Raji (cell line): ENCODE measurements at regions not wholly inside any gene's neighbourhood (a gene's known extent, or its start where the extent isn't known, plus 50 kb on each side); places are given as distances from the start of the nearest gene placed in this dataset.

Source experiments
- POLR2A ChIP-seq: IDR thresholded peaks from 2 replicates; pipeline ENCODE4 v1.6.1; 2011; ENCODE audit warnings: low read depth, low read length, control low read depth; ENCODE audit not compliant: insufficient read depth

DNA sequence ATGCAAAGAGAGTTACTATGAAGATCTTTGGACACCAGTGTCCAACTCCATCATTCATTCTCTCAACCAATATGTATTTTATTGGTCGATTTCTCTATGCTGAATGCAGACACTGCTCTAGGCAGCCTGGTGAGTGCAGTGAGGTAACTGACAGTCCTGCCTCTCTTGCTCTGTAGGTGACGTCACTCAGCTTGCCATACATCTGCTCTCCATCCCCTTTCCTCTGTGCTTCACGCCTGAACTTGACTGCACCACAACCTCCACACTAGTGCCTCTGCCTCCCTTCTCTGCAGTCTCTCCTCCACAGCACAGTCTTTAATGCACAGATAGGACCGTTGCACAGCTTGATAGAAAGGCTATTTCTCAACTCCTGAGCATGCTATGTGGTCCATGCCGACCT is 344.9 kb upstream of the NOCT start:
- no peak for TF ChIP-seq POLR2A

DNA sequence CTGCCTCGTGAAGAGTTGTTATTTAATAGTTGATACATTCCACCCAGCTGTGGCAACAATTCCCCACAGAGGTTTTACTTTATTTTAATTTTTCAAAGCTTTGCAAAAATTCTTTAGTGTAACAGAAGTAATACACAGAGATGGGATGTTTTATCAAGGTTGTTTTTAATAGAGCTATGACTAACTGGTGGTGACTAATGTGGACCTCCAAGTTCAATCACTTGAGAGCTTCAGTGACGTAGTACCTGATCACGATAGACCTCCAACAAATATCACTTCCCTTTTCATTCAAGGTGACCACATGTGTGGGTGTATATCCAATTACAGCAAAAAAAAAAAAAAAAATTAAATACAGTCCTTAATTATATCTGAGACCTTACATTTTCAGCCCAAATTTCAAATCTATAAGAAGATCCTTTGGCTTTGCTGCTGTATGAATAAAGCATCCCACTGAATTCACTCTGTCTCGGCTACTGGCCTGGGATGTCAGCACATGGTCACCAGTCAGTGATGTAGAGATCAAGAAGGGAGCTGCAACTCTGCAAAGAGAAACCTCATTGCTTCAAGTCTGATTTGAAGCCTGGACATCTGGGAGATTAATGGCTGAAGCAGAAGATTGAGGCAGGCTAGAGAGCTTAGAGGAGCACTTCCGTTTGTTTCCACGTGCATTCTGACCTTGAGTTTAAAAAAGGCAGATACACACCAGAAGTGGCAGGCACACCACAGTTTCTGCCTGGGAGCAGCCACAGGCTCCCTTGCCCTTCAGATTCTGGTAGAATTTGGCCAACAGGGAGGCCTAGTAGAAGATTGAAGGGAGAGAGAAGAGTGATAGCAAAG is 345.9 kb upstream of the NOCT start:
- no peak for TF ChIP-seq POLR2A

DNA sequence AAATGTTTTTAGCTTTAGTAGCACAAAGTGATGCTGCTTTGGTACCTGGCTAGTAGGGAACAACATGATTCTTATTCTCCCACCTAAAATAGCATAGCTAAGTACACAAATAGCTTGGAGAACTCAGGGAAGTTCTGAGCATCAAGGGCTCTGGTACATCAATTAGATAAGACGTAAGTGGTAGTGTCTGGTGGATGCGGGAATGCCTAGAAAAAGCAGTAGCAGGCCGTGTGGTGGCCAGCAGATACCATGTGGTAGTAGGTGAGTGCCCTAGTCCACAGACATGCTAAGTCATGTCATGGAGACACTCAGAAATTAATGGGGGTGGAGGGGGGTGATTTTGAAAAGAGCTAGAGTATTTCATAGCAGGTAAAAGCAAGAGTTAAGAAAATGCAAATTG is 347.3 kb upstream of the NOCT start:
- no peak for TF ChIP-seq POLR2A

DNA sequence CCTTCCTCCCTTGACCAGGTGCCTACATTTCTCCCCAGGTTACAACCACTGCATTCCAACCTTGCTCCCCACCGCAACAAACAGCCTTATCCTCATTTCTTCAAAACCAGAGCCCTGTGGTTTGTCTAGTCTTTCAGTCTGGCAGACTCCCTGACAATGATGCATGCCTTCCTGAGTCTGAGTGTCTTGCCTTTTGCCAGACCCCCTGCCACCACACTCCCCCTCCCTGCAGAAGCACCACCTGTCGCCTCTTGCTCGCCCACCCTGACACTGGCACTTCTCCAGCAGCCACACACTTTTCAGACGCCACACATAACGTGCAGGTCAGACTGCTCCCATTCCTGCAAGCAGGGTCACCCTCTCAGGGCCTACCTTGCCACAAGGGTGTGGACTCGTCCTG is 349.2 kb upstream of the NOCT start:
- no peak for TF ChIP-seq POLR2A

- TF ChIP-seq POLR2A, result no peak
Measured at GRCh38 chr4:138665851-138666250, 349.7 kb upstream of the NOCT start.

DNA sequence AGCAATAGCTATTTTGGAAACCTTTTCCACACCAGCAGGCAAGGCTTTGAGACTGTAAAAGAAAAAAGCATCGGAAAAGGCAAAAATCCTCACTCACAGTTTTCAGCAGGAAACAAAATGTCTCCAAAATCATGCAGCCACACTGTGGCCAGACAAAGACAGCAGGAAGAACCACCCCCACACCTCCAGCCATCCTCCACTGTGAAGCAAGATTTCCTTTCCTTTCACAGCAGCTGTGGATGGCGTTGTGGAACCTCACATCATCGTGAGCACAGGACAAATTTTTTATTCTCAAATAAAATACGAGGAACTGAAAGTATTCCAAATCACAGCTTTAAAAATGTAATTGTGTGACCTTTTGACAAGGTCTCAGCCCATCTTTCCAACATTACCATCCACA is 351.7 kb upstream of the NOCT start:
- TF ChIP-seq POLR2A, result no peak

GRCh38 chr4:138659812-138660316 is 355.7 kb upstream of the NOCT start:
- TF ChIP-seq POLR2A, result no peak

- no peak for TF ChIP-seq POLR2A
Measured at GRCh38 chr4:138659037-138659811, 356.4 kb upstream of the NOCT start.

GRCh38 chr4:138658518-138658917 is 357.1 kb upstream of the NOCT start:
- TF ChIP-seq POLR2A, result no peak

DNA sequence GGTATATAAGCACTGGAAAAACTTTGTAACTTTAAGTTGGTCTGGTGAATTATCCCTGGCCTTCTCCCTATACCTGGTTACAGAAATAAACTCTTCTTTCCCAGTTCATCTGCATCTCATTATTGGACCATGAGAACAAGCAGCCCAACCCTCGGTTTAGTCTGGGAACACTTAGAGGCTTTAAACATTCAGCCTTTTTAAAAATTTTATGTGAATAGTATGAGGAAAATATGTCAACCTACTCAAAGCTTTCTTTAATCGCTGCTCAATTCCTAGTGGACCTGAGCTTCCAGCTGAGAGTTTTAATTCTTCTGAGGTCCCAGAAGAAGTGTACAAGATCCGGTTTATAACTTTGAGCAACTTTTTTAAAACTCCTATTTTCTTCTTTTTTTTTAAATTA is 358.6 kb upstream of the NOCT start:
- no peak for TF ChIP-seq POLR2A

GRCh38 chr4:138655985-138656384 is 359.6 kb upstream of the NOCT start:
- no peak for TF ChIP-seq POLR2A

- TF ChIP-seq POLR2A, result no peak
Measured at GRCh38 chr4:138655286-138655685, 360.3 kb upstream of the NOCT start.

- TF ChIP-seq POLR2A, result no peak
Measured at GRCh38 chr4:138650929-138651448, 364.6 kb upstream of the NOCT start.

- TF ChIP-seq POLR2A, result no peak
Measured at GRCh38 chr4:138650495-138650894, 365.1 kb upstream of the NOCT start.

GRCh38 chr4:138647433-138647832 is 368.1 kb upstream of the NOCT start:
- TF ChIP-seq POLR2A, result no peak

DNA sequence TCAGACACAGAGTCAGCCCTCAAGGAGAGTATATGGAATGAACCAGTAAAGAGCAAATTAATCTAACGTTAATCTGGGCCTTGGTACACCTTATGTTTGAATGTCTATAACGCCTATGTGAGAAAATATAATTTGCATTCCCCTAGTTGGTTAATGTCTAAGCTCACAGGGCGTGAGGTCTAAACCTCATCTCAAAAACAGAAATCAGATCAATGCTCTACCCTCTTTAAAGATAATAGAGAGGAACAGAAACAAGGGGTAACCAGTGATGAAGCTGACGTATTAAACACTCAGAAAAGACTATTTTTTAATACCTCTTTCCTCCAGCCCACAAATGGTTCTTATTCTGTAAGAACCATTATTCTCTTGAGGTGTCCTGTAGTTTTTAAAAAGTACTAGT is 369.2 kb upstream of the NOCT start:
- no peak for TF ChIP-seq POLR2A
